A549 (cell line): ENCODE measurements at regions not wholly inside any gene's neighbourhood (a gene's known extent, or its start where the extent isn't known, plus 50 kb on each side); places are given as distances from the start of the nearest gene placed in this dataset.

ENCODE experiments used
- ATAC-seq, 2 experiments: fragments of 200-7000 bp in 1 of 2; fragments of >200 bp in 1 of 2; cut with Nextera tagmentation in 1 of 2; cut with Tn5 transposase in 1 of 2; 3 replicates each; pipeline versions ENCODE4 v1.8.0 to v1.9.1; 2018 to 2020; ENCODE audit warnings: mild to moderate bottlenecking in 1 of 2, moderate library complexity in 1 of 2
- CTCF ChIA-PET: fragments of 300-600 bp; sonication (Branson Sonifier 250); formaldehyde crosslinking; extraction: SDS; loops from one replicate; lab custom pipeline; 2021; ENCODE audit warnings: antibody characterized with exemption, inconsistent platforms; lab: Yijun Ruan, JAX
- POLR2A ChIA-PET: fragments of 350-600 bp; formaldehyde crosslinking; extraction: SDS; loops from one replicate; lab custom pipeline; 2021; ENCODE audit warnings: antibody characterized with exemption, inconsistent platforms; lab: Yijun Ruan, JAX
- DNase-seq, 2 experiments: peaks; one replicate each; pipeline versions ENCODE4 v3.0.0 to v3.0.0-alpha.2; 2011 to 2016; ENCODE audit warnings: low read depth in 1 of 2, low spot score in 1 of 2
- FAIRE-seq: peaks from 2 replicates; lab custom pipeline; 2011; peaks lifted over from hg19 to GRCh38; lab: Jason Lieb, UNC
- H3K27ac ChIP-seq, 2 experiments: fragments of >200 bp; sonication (Bioruptor Twin); formaldehyde crosslinking; 3 replicates each; pipeline ENCODE4 v1.5.1; 2016 to 2017
- H3K4me1 ChIP-seq: fragments of >200 bp; sonication (Bioruptor Twin); formaldehyde crosslinking; 3 replicates; pipeline ENCODE4 v1.6.1; 2016
- H3K4me2 ChIP-seq: fragments of >200 bp; sonication (Bioruptor Twin); formaldehyde crosslinking; 3 replicates; pipeline ENCODE4 v1.6.1; 2016
- H3K4me3 ChIP-seq: fragments of >200 bp; sonication (Bioruptor Twin); formaldehyde crosslinking; 3 replicates; pipeline ENCODE4 v1.5.1; 2016
- H3K9me3 ChIP-seq: fragments of >200 bp; sonication (Bioruptor Twin); formaldehyde crosslinking; 3 replicates; pipeline ENCODE4 v1.6.1; 2016
- CBX2 ChIP-seq: fragments of 200-600 bp; sonication (generic); IDR thresholded peaks from 2 replicates; pipeline ENCODE4 v1.6.1; 2016; ENCODE audit warnings: low read depth, mild to moderate bottlenecking, borderline replicate concordance
- CHD2 ChIP-seq: fragments of 150-350 bp; IDR thresholded peaks from 2 replicates; pipeline ENCODE4 v1.6.1; 2014; ENCODE audit warnings: low read length; ENCODE audit not compliant: partially characterized antibody
- EHF ChIP-seq: fragments of 250-450 bp; sonication (Bioruptor Pico); IDR thresholded peaks from 2 replicates; pipeline ENCODE4 v1.5.0; 2020; ENCODE audit warnings: mild to moderate bottlenecking
- EHMT2 ChIP-seq: fragments of 200-600 bp; sonication (generic); IDR thresholded peaks from 2 replicates; pipeline ENCODE4 v1.6.1; 2016; ENCODE audit warnings: antibody characterized with exemption, low read depth, mild to moderate bottlenecking, moderate library complexity
- FOSB ChIP-seq: fragments of 250-450 bp; sonication (Bioruptor Pico); IDR thresholded peaks from 2 replicates; pipeline ENCODE4 v1.5.0; 2020; ENCODE audit warnings: mild to moderate bottlenecking, moderate library complexity
- FOSL2 ChIP-seq, 2 experiments: fragments of 450-650 bp in 1 of 2; fragments of >200 bp in 1 of 2; sonication (Bioruptor Twin) in 1 of 2; formaldehyde crosslinking; IDR thresholded peaks; 2 replicates each; pipeline versions ENCODE4 v1.5.0 to v1.6.1; 2016 to 2020; ENCODE audit warnings: mild to moderate bottlenecking in 1 of 2, moderate library complexity in 1 of 2
- GATA3 ChIP-seq: IDR thresholded peaks from 2 replicates; pipeline ENCODE4 v1.6.1; 2012; ENCODE audit warnings: borderline replicate concordance
- HES2 ChIP-seq: fragments of >200 bp; sonication (Bioruptor Twin); formaldehyde crosslinking; IDR thresholded peaks from 2 replicates; pipeline ENCODE4 v1.6.1; 2016
- HMGXB4 ChIP-seq: fragments of 250-450 bp; sonication (Bioruptor Pico); IDR thresholded peaks from 2 replicates; pipeline ENCODE4 v1.5.0; 2021; ENCODE audit warnings: mild to moderate bottlenecking, moderate library complexity, borderline replicate concordance
- HOXA7 ChIP-seq: fragments of 250-450 bp; sonication (Bioruptor Pico); IDR thresholded peaks from 2 replicates; pipeline ENCODE4 v1.5.0; 2020; ENCODE audit warnings: mild to moderate bottlenecking, moderate library complexity
- JUN ChIP-seq, 2 experiments: fragments of >200 bp; sonication (Bioruptor Twin); formaldehyde crosslinking; IDR thresholded peaks; 2 replicates in 1 of 2; 3 replicates in 1 of 2; pipeline ENCODE4 v1.6.1; 2016 to 2017
- MAZ ChIP-seq: fragments of 150-350 bp; IDR thresholded peaks from 2 replicates; pipeline ENCODE4 v1.6.1; 2014; ENCODE audit warnings: antibody characterized with exemption, low read depth, low read length, borderline replicate concordance
- NPAS2 ChIP-seq: fragments of 250-450 bp; sonication (Bioruptor Pico); IDR thresholded peaks from 2 replicates; pipeline ENCODE4 v1.8.0; 2022; ENCODE audit warnings: mild to moderate bottlenecking, moderate library complexity, borderline replicate concordance
- NR3C1 ChIP-seq: fragments of >200 bp; sonication (Bioruptor Twin); formaldehyde crosslinking; IDR thresholded peaks from 3 replicates; pipeline ENCODE4 v1.6.1; 2017
- PBX3 ChIP-seq: IDR thresholded peaks from 2 replicates; pipeline ENCODE4 v1.6.1; 2012
- PHF8 ChIP-seq: fragments of 200-600 bp; sonication (generic); IDR thresholded peaks from 2 replicates; pipeline ENCODE4 v1.6.1; 2016; ENCODE audit warnings: low read depth, mild to moderate bottlenecking, antibody characterized with exemption, moderate library complexity, borderline replicate concordance
- POLR2A ChIP-seq: IDR thresholded peaks from 2 replicates; pipeline ENCODE4 v1.6.1; 2012; ENCODE audit warnings: mild to moderate bottlenecking, low read length
- RAD21 ChIP-seq, 2 experiments: fragments of >200 bp in 1 of 2; sonication (Bioruptor Twin) in 1 of 2; formaldehyde crosslinking in 1 of 2; IDR thresholded peaks in 1 of 2; conservative IDR thresholded peaks in 1 of 2; 2 replicates in 1 of 2; 3 replicates in 1 of 2; pipeline ENCODE4 v1.6.1; 2012 to 2018; ENCODE audit warnings: inconsistent platforms in 1 of 2
- RARB ChIP-seq: fragments of 250-450 bp; sonication (Bioruptor Pico); IDR thresholded peaks from 2 replicates; pipeline ENCODE4 v1.8.0; 2021; ENCODE audit warnings: mild to moderate bottlenecking, moderate library complexity
- RCOR1 ChIP-seq: fragments of 150-350 bp; IDR thresholded peaks from 2 replicates; pipeline ENCODE4 v1.6.1; 2014; ENCODE audit warnings: antibody characterized with exemption, low read length, low read depth
- REST ChIP-seq: fragments of 200-600 bp; sonication (generic); IDR thresholded peaks from 2 replicates; pipeline ENCODE4 v1.6.1; 2016; ENCODE audit warnings: antibody characterized with exemption, mild to moderate bottlenecking, moderate library complexity
- TFCP2L1 ChIP-seq: fragments of 250-450 bp; sonication (Bioruptor Pico); IDR thresholded peaks from 2 replicates; pipeline ENCODE4 v1.5.0; 2021; ENCODE audit warnings: mild to moderate bottlenecking
- USF2 ChIP-seq: fragments of 450-650 bp; IDR thresholded peaks from 2 replicates; pipeline ENCODE4 v1.6.1; 2014; ENCODE audit warnings: antibody characterized with exemption
- ZC3H11A ChIP-seq: fragments of 450-650 bp; IDR thresholded peaks from 2 replicates; pipeline ENCODE4 v1.6.1; 2014; ENCODE audit warnings: antibody characterized with exemption, mild to moderate bottlenecking
- WGBS: methylation state at CpG from one replicate; pipeline ENCODE4 v1.1.6; 2017; ENCODE audit errors: missing lambda C conversion rate; 5-methylcytosine and 5-hydroxymethylcytosine counted together

GRCh38 chr2:9095226-9095625 is 91.7 kb upstream of the MBOAT2 start (continued):
- TF ChIP-seq PHF8 (no peak), GATA3 (no peak), POLR2A (no peak), JUN (IDR thresholded peaks at IDR 0.05) (no peak), NPAS2 (no peak), REST (no peak), RARB (CRISPR knock-in tag) (no peak), PBX3 (no peak), ZC3H11A (no peak)

- WGBS: 84% methylated on average over 13 of the region's 14 CpGs
- no peak for ATAC-seq
- Histone ChIP-seq H3K4me1 (peaks cover 20% of the 10 kb centered on the region), H3K4me2 (no peak overlapping the region), H3K4me3 (no peak overlapping the region), H3K27ac (no peak overlapping the region), H3K9me3 (no peaks in the 10 kb centered on the region)
- ChIA-PET POLR2A (no interaction called here), CTCF (interaction anchor here (1.0 to 1.2 kb wide), 2 partner anchors 9 to 48 kb away, joined by 3 to 4 read pairs; no protein-coding TSS in a partner anchor)
- FAIRE-seq: no peak
- TF ChIP-seq TFCP2L1 (no peak), CHD2 (no peak), RAD21 (conservative IDR thresholded peaks at IDR 0.05 in 1 of 2, IDR thresholded peaks at IDR 0.05 in 1 of 2) (no peak), FOSL2 (IDR thresholded peaks at IDR 0.05) (no peak), FOSL2 (CRISPR knock-in tag; IDR thresholded peaks at IDR 0.05) (no peak), HMGXB4 (CRISPR knock-in tag) (no peak), PBX3 (no peak), REST (no peak), CBX2 (no peak), PHF8 (no peak), MAZ (no peak), USF2 (no peak), FOSB (CRISPR knock-in tag) (no peak), HES2 (no peak), EHMT2 (no peak), EHF (CRISPR knock-in tag) (no peak), HOXA7 (no peak), NR3C1 (no peak), RCOR1 (no peak)
- no peak for DNase-seq
Observed at GRCh38 chr2:9094117-9094516, 90.6 kb upstream of the MBOAT2 start.
